Right atrium auricular region (tissue), 2 donors: ENCODE measurements at regions not wholly inside any gene's neighbourhood (a gene's known extent, or its start where the extent isn't known, plus 50 kb on each side); places are given as distances from the start of the nearest gene placed in this dataset.

Source experiments
- DNase-seq: peaks from one replicate; pipeline ENCODE4 v3.0.0-alpha.2; 2019; ENCODE audit warnings: low spot score
- H3K27ac ChIP-seq, 2 donors: fragments of 200-600 bp; sonication (generic); 1 replicate in 1 of 2; 2 replicates in 1 of 2; pipeline ENCODE4 v1.5.1; 2016 to 2019
- H3K27me3 ChIP-seq, 2 donors: fragments of 200-600 bp; sonication (generic); one replicate each; pipeline versions ENCODE4 v1.5.1 to v1.6.0; 2017 to 2019
- H3K36me3 ChIP-seq: fragments of 200-600 bp; sonication (generic); one replicate; pipeline ENCODE4 v1.5.1; 2016
- H3K4me1 ChIP-seq, 2 donors: fragments of 200-600 bp; sonication (generic); one replicate each; pipeline versions ENCODE4 v1.5.1 to v1.6.0; 2017 to 2019
- H3K4me3 ChIP-seq, 2 donors: fragments of 200-600 bp; sonication (generic); 1 replicate in 1 of 2; 2 replicates in 1 of 2; pipeline ENCODE4 v1.5.1; 2017 to 2019; ENCODE audit warnings: mild to moderate bottlenecking in 1 of 2, moderate library complexity in 1 of 2
- H3K9me3 ChIP-seq, 2 donors: fragments of 200-600 bp; sonication (generic); one replicate each; pipeline ENCODE4 v1.5.1; 2019
- TF ChIP-seq, protein P1 (sequence below), 2 donors: fragments of 200-600 bp; sonication (generic); IDR thresholded peaks; one replicate each; pipeline ENCODE4 v1.5.1; 2019; ENCODE audit warnings: antibody characterized with exemption in 2 of 2

DNA sequence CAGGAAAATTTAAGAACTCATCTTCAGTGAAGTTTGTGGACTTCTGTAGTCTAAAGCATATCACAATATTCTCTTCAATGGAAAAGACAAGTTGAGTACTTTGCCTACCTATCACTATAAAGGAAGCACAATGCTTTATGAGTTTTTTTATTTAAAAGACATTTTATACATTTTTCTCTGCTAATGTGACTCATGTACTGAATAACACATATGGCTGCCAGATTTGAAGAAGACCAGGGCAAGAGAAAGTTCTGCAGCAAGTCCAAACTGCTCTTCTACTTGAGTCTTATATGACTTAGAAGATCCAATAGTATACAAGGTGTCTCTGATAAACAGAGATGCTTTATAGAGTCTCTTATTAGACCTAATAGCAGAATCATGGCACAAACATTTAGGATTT lies 978.4 kb downstream of the TLE4 start:
- H3K27me3 ChIP-seq: no peaks in the 10 kb centered on the region
- DNase-seq: no peak
- TF ChIP-seq, protein P1, sequence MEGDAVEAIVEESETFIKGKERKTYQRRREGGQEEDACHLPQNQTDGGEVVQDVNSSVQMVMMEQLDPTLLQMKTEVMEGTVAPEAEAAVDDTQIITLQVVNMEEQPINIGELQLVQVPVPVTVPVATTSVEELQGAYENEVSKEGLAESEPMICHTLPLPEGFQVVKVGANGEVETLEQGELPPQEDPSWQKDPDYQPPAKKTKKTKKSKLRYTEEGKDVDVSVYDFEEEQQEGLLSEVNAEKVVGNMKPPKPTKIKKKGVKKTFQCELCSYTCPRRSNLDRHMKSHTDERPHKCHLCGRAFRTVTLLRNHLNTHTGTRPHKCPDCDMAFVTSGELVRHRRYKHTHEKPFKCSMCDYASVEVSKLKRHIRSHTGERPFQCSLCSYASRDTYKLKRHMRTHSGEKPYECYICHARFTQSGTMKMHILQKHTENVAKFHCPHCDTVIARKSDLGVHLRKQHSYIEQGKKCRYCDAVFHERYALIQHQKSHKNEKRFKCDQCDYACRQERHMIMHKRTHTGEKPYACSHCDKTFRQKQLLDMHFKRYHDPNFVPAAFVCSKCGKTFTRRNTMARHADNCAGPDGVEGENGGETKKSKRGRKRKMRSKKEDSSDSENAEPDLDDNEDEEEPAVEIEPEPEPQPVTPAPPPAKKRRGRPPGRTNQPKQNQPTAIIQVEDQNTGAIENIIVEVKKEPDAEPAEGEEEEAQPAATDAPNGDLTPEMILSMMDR (IDR thresholded peaks at IDR 0.05): no peak
- H3K4me1 ChIP-seq: no peaks in the 10 kb centered on the region
- no peak overlapping the region for H3K27ac ChIP-seq
- H3K4me3 ChIP-seq: no peak overlapping the region
- no peaks in the 10 kb centered on the region for H3K36me3 ChIP-seq
- no peaks in the 10 kb centered on the region for H3K9me3 ChIP-seq

DNA sequence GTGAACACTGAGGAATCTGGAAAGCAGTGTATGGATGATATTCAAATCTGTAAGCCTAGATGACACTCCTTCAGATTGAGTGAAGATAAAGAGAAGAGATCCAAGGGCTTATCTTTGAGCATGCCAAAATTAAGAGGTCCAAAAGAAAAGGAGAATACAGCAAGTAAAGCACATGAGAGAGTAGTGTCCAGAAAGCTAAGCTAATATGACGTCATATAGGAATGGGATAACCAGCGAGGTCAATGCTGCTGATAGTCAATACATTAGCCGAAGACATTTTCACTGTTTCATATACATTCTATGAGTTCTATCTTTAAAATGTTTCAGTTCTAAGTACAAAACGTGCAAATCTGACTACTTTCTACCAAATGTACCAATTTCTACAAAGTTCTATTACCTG lies 975.8 kb downstream of the TLE4 start:
- H3K9me3 ChIP-seq: peaks cover 0 to 10% of the 10 kb centered on the region in 2 donors
- no peaks in the 10 kb centered on the region for H3K36me3 ChIP-seq
- H3K4me3 ChIP-seq: no peak overlapping the region
- TF ChIP-seq, protein P1 (IDR thresholded peaks at IDR 0.05): no peak
- no peaks in the 10 kb centered on the region for H3K27me3 ChIP-seq
- H3K4me1 ChIP-seq: no peaks in the 10 kb centered on the region
- H3K27ac ChIP-seq: no peak overlapping the region
- DNase-seq: no peak

DNA sequence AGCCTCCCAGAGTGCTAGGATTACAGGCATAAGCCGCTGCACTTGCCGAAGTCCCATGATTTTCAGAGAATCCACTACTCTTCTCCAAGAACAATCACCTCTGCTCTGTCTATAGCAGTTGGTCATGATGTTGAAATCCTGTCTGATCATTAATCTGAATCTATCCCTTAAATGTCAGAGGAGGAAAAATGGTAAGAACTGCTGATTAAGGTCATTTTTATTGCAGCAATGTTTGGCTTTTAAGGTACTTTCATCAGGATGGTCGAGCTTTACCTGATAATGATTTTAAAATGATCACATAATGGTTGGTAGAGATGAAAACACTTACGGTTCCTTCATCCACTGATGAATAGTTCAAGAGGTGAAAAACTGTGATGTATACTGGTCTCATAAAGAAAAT lies 968.6 kb downstream of the TLE4 start:
- H3K4me1 ChIP-seq: no peaks in the 10 kb centered on the region
- H3K36me3 ChIP-seq: no peaks in the 10 kb centered on the region
- H3K27me3 ChIP-seq: no peaks in the 10 kb centered on the region
- no peak overlapping the region for H3K4me3 ChIP-seq
- peaks cover 0 to 10% of the 10 kb centered on the region in 2 donors for H3K9me3 ChIP-seq
- H3K27ac ChIP-seq: no peak overlapping the region
- no peak for DNase-seq
- TF ChIP-seq, protein P1 (IDR thresholded peaks at IDR 0.05): no peak

DNA sequence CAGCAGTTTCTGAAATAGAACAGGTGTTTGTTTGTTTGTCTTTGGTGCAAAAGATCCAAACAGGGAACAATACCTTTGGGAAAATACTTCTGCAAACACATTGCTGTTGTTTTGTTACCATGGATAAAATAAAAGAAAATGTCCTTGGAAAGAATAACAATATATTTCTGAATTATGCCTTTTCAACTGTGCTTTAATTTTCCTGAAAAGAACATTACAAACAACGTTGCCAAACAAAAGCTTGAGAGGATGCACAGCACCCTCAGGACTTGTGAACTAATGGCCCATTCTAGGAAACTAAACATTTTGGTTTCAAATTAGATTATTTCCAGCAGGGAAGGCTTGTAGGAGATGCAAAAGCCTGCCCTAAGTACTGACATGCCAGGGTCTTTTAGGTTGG lies 967.2 kb downstream of the TLE4 start:
- no peak for DNase-seq
- H3K4me3 ChIP-seq: no peak overlapping the region

DNA sequence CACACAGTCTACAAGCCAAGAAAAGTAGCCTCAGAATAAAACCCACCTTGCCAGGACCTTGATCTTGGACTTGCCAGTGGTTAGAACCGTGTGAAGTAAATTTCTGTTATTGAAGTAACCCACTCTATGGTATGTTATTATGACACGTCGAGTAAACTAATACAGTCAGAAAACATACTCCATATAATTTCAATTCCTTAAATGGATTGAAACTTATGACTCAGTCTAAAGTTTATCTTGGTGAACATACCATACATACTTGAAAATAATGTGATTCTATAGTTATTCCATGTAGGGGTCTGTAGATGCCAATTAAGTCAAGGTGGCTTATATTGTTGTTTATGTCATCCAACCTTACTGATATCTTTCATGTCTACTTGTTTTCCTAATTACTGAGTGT lies 950.7 kb downstream of the TLE4 start:
- Histone ChIP-seq H3K27ac (no peak overlapping the region), H3K36me3 (no peaks in the 10 kb centered on the region), H3K27me3 (no peaks in the 10 kb centered on the region), H3K4me1 (no peaks in the 10 kb centered on the region), H3K4me3 (no peak overlapping the region), H3K9me3 (peaks cover 0 to 10% of the 10 kb centered on the region in 2 donors)
- no peak for DNase-seq
- TF ChIP-seq, protein P1 (IDR thresholded peaks at IDR 0.05): no peak

More for the DNA sequence above, 967.2 kb downstream of the TLE4 start:
- TF ChIP-seq, protein P1 (IDR thresholded peaks at IDR 0.05): no peak
- Histone ChIP-seq H3K27me3 (no peaks in the 10 kb centered on the region), H3K4me1 (no peaks in the 10 kb centered on the region), H3K27ac (no peak overlapping the region), H3K36me3 (no peaks in the 10 kb centered on the region), H3K9me3 (peaks cover 0 to 2% of the 10 kb centered on the region in 2 donors)

DNA sequence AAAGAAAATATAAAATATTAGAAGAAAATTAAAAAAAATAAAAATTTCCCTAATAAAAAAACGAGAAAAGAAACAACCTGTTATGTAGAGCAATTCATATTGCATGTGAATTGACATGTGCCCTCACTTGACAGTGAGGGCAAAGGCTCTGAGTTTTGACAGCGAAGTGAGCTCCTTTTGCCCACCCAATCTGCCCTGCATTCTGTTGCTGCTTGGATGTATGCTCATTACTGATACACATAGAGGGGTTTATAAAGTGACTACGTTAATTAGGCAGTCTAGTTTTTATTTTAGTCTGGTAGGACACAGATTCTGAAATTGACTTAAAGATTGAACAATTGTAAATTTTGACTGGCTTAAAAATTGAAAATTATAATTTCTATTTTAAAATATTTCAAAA lies 949.4 kb downstream of the TLE4 start:
- Histone ChIP-seq H3K27me3 (no peaks in the 10 kb centered on the region), H3K9me3 (no peaks in the 10 kb centered on the region), H3K4me1 (no peaks in the 10 kb centered on the region), H3K36me3 (no peaks in the 10 kb centered on the region), H3K27ac (no peak overlapping the region), H3K4me3 (no peak overlapping the region)
- TF ChIP-seq, protein P1 (IDR thresholded peaks at IDR 0.05): no peak
- DNase-seq: no peak
